Thoracic aorta (tissue), 2 donors: ENCODE measurements at regions not wholly inside any gene's neighbourhood (a gene's known extent, or its start where the extent isn't known, plus 50 kb on each side); places are given as distances from the start of the nearest gene placed in this dataset.
A peak's percentile ranks its signal among the peaks of the same experiment; 100 is the strongest.

Experiments
- ATAC-seq: fragments of 150-250 bp; one replicate; pipeline ENCODE4 v1.8.0; 2017; ENCODE audit warnings: low read depth; ENCODE audit not compliant: insufficient number of reproducible peaks, low FRiP score
- DNase-seq: peaks from one replicate; pipeline ENCODE4 v3.0.0-alpha.2; 2020; ENCODE audit warnings: low spot score
- H3K27ac ChIP-seq, 2 donors: fragments of 200-600 bp; sonication (generic); 1 replicate in 1 of 2; 2 replicates in 1 of 2; pipeline ENCODE4 v1.5.1; 2016; ENCODE audit warnings: mild to moderate bottlenecking in 2 of 2, moderate library complexity in 2 of 2
- H3K27me3 ChIP-seq: fragments of 200-600 bp; sonication (generic); replicated peaks from 2 replicates; pipeline ENCODE4 v1.6.0; 2016; ENCODE audit warnings: mild to moderate bottlenecking; ENCODE audit not compliant: insufficient read depth
- H3K36me3 ChIP-seq: fragments of 200-600 bp; sonication (generic); one replicate; pipeline ENCODE4 v1.5.1; 2016
- H3K4me1 ChIP-seq, 2 donors: fragments of 200-600 bp; sonication (generic); 1 replicate in 1 of 2; 2 replicates in 1 of 2; pipeline versions ENCODE4 v1.5.1 to v1.6.0; 2016; ENCODE audit warnings: low read depth in 2 of 2, mild to moderate bottlenecking in 1 of 2; ENCODE audit not compliant: control insufficient read depth in 1 of 2
- H3K4me3 ChIP-seq: fragments of 200-600 bp; sonication (generic); 2 replicates; pipeline ENCODE4 v1.5.1; 2016; ENCODE audit warnings: mild to moderate bottlenecking
- H3K9me3 ChIP-seq: fragments of 200-600 bp; sonication (generic); 2 replicates; pipeline ENCODE4 v1.5.1; 2016
- CTCF ChIP-seq: fragments of 200-600 bp; sonication (generic); IDR thresholded peaks from one replicate; pipeline ENCODE4 v1.5.1; 2019; ENCODE audit warnings: antibody characterized with exemption

GRCh38 chrX:23525531-23525930 lies 141.8 kb upstream of the PRDX4 start:
- Histone ChIP-seq H3K27ac (no peak overlapping the region), H3K27me3 (no peaks in the 10 kb centered on the region), H3K9me3 (no peaks in the 10 kb centered on the region), H3K36me3 (no peaks in the 10 kb centered on the region), H3K4me3 (no peak overlapping the region), H3K4me1 (no peaks in the 10 kb centered on the region)
- TF ChIP-seq CTCF, result no peak
- ATAC-seq (no peak), DNase-seq (no peak)

DNA sequence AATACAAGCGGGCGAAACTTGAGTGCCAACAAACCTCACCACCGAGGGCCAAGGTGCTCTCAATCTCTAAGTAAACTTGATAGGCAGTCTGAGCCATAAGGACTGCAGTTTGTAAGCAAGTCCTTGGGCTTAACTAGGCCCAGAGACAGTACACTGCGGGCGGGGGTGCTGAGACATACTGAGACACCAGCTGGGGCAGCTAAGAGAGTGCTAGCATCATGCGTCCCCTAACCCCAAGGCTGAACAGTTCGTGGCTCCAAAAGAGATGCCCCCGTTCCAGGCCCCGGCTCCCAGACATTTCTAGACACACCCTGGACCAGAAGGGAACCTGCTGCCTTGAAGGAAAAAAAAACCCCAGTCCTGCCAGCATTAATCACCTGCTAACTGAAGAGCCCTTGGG lies 126.8 kb upstream of the PRDX4 start:
- H3K36me3 ChIP-seq, result no peaks in the 10 kb centered on the region
- no peak for TF ChIP-seq CTCF
- no peak overlapping the region for H3K27ac ChIP-seq
- ATAC-seq (no peak), DNase-seq (no peak)
- H3K4me1 ChIP-seq, result peaks cover 0 to 4% of the 10 kb centered on the region in 2 donors
- no peaks in the 10 kb centered on the region for H3K27me3 ChIP-seq
- H3K4me3 ChIP-seq, result no peak overlapping the region
- H3K9me3 ChIP-seq, result no peaks in the 10 kb centered on the region

DNA sequence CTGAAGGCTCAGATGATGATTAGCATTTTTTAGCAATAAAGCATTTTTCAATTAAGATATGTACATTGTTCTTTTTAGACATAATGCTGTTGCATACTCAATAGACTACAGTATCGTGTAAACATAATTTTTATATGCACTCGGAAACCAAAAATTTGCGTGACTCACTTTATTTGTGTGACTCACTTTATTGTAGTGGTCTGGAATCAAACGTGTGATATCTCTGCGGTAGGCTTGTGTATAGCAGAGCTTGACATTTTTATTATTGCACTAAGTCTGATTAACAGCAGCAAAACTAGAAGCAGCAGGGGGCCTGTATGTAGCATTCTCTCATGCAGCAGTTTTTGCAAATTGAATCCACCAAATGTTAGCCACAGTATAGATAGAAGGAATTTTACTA lies 119.1 kb upstream of the PRDX4 start:
- Histone ChIP-seq H3K4me1 (no peaks in the 10 kb centered on the region), H3K36me3 (no peaks in the 10 kb centered on the region), H3K4me3 (no peak overlapping the region), H3K27me3 (no peaks in the 10 kb centered on the region), H3K9me3 (no peaks in the 10 kb centered on the region), H3K27ac (no peak overlapping the region)
- ATAC-seq, result no peak
- no peak for TF ChIP-seq CTCF
- DNase-seq, result no peak

DNA sequence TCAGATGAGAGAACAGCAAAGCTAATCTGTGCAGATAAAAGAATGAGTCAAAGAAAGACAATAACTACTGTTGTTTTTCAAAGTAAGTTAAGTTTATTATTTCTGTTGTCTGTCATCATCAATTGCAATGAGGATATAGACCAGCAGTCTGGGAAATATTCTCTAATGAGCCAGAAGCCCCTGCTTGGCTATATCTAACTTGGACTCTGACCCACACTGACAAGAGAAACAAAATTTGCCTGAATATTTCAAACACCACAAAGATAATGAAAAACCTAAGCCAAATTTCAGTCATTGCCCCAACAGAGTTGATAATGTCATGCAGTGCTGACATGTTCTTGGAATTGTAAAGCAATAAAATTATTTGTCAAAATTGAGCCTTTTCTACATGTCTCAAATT lies 115.0 kb upstream of the PRDX4 start:
- no peak for TF ChIP-seq CTCF
- Histone ChIP-seq H3K36me3 (no peaks in the 10 kb centered on the region), H3K4me1 (no peaks in the 10 kb centered on the region), H3K27me3 (no peaks in the 10 kb centered on the region), H3K9me3 (no peaks in the 10 kb centered on the region), H3K4me3 (no peak overlapping the region), H3K27ac (no peak overlapping the region)
- ATAC-seq (no peak), DNase-seq (no peak)

DNA sequence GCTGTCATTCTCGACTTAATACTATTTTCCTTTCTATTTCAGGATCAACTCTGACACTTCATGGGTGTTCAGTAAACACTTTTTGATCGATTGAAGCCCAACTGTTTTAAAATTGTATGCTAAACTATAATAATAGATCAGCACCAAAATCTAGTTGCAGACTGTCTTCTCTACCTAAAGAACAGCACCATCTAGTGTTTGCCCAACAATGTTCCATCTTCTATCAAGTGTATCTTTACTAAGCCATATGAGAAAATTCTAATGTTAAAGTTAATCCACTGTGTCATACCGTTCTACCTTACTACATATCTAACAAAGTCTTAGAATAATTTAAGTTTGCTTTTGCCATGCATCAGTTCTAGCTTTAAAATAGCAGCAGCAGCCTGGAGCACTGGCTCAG lies 113.0 kb upstream of the PRDX4 start:
- no peaks in the 10 kb centered on the region for H3K4me1 ChIP-seq
- no peaks in the 10 kb centered on the region for H3K9me3 ChIP-seq
- no peaks in the 10 kb centered on the region for H3K36me3 ChIP-seq
- DNase-seq, result no peak
- no peak for ATAC-seq
- H3K27ac ChIP-seq, result no peak overlapping the region
- H3K4me3 ChIP-seq, result no peak overlapping the region
- peak; percentile 53 for TF ChIP-seq CTCF
- no peaks in the 10 kb centered on the region for H3K27me3 ChIP-seq
